ENCODE measurements at regions not wholly inside any gene's neighbourhood (a gene's known extent, or its start where the extent isn't known, plus 50 kb on each side); places are given as distances from the start of the nearest gene placed in this dataset.
A peak's percentile ranks its signal among the peaks of the same experiment; 100 is the strongest.

GRCh38 chr7:114085592-114086501, 167.0 kb upstream of the PPP1R3A start:
- H3K4ac ChIP-seq (ENCODE audit: low read depth, low read length), result no peak overlapping the region
- no peak overlapping the region for H4K12ac ChIP-seq (ENCODE audit: low read depth, low read length)
- no peak overlapping the region for H3K14ac ChIP-seq (ENCODE audit: low read length)
- H3K4me3 ChIP-seq (ENCODE audit: low read depth, low read length), result peak overlapping the region; percentile 75
- H3K36me3 ChIP-seq (ENCODE audit: control insufficient read depth in 1 of 2, insufficient read depth in 2 of 2, low read length in 2 of 2), result no peaks in the 10 kb centered on the region
- H2BK12ac ChIP-seq (ENCODE audit: low read length), result no peak overlapping the region
- no peak overlapping the region for H2BK5ac ChIP-seq (ENCODE audit: low read depth, low read length, poor library complexity)
- H3K18ac ChIP-seq (ENCODE audit: low read length), result no peak overlapping the region
- H2BK120ac ChIP-seq (ENCODE audit: insufficient read depth, low read length, poor library complexity), result no peak overlapping the region
- H3K4me2 ChIP-seq (ENCODE audit: low read length), result peak overlapping the region; percentile 97
- H3K27me3 ChIP-seq (ENCODE audit: insufficient read depth, low read length), result peaks cover 43% of the 10 kb centered on the region
- peak overlapping the region; percentile 35 for H2AFZ ChIP-seq (ENCODE audit: insufficient read depth, low read length, poor library complexity)
- H3K9ac ChIP-seq (ENCODE audit: low read length), result no peak overlapping the region
- peaks cover 4% of the 10 kb centered on the region for H3K9me3 ChIP-seq (ENCODE audit: insufficient read depth, low read depth, low read length)
- H3K27ac ChIP-seq (ENCODE audit: low read depth, low read length), result no peak overlapping the region
- no peak overlapping the region for H4K8ac ChIP-seq (ENCODE audit: low read depth, low read length)
- WGBS (ENCODE audit: extremely low coverage, insufficient coverage, insufficient read length), result no CpG with 5 or more reads among the region's 77 CpGs
- no peak overlapping the region for H2AK5ac ChIP-seq (ENCODE audit: low read length)
- no peaks in the 10 kb centered on the region for H3K79me2 ChIP-seq (ENCODE audit: control insufficient read depth, insufficient read depth, low read length, poor library complexity)
- no peak overlapping the region for H4K91ac ChIP-seq (ENCODE audit: low read depth, low read length)
- peaks cover 15 to 27% of the 10 kb centered on the region in 2 experiments for H3K4me1 ChIP-seq (ENCODE audit: control insufficient read depth in 1 of 2, insufficient read depth in 2 of 2, low read length in 2 of 2)
- peak; percentile 35 to 51 for DNase-seq
- H3K79me1 ChIP-seq (ENCODE audit: low read length), result no peaks in the 10 kb centered on the region
- H3K23ac ChIP-seq (ENCODE audit: low read length), result no peak overlapping the region

- WGBS (ENCODE audit: extremely low coverage, insufficient coverage, insufficient read length), result no CpG with 5 or more reads among the region's 18 CpGs
- Histone ChIP-seq H3K79me2 (ENCODE audit: control insufficient read depth, insufficient read depth, low read length, poor library complexity) (no peaks in the 10 kb centered on the region), H3K36me3 (ENCODE audit: control insufficient read depth in 1 of 2, insufficient read depth in 2 of 2, low read length in 2 of 2) (no peaks in the 10 kb centered on the region), H2BK120ac (ENCODE audit: insufficient read depth, low read length, poor library complexity) (no peak overlapping the region), H3K4me1 (ENCODE audit: control insufficient read depth in 1 of 2, insufficient read depth in 2 of 2, low read length in 2 of 2) (peaks cover 15 to 27% of the 10 kb centered on the region in 2 experiments), H4K12ac (ENCODE audit: low read depth, low read length) (no peak overlapping the region), H2BK5ac (ENCODE audit: low read depth, low read length, poor library complexity) (no peak overlapping the region), H3K4me3 (ENCODE audit: low read depth, low read length) (peak overlapping the region; percentile 59), H3K18ac (ENCODE audit: low read length) (no peak overlapping the region), H3K23ac (ENCODE audit: low read length) (no peak overlapping the region), H4K8ac (ENCODE audit: low read depth, low read length) (no peak overlapping the region), H3K4me2 (ENCODE audit: low read length) (peak overlapping the region; percentile 97), H2BK12ac (ENCODE audit: low read length) (no peak overlapping the region), H4K91ac (ENCODE audit: low read depth, low read length) (no peak overlapping the region), H3K4ac (ENCODE audit: low read depth, low read length) (no peak overlapping the region), H3K27me3 (ENCODE audit: insufficient read depth, low read length) (peaks cover 43% of the 10 kb centered on the region), H3K14ac (ENCODE audit: low read length) (no peak overlapping the region), H2AK5ac (ENCODE audit: low read length) (no peak overlapping the region), H3K9ac (ENCODE audit: low read length) (no peak overlapping the region), H3K9me3 (ENCODE audit: insufficient read depth, low read depth, low read length) (peaks cover 4% of the 10 kb centered on the region), H3K79me1 (ENCODE audit: low read length) (no peaks in the 10 kb centered on the region), H3K27ac (ENCODE audit: low read depth, low read length) (no peak overlapping the region), H2AFZ (ENCODE audit: insufficient read depth, low read length, poor library complexity) (peak overlapping the region; percentile 32)
- no peak for DNase-seq
Observed at GRCh38 chr7:114085313-114085591, 166.4 kb upstream of the PPP1R3A start.

GRCh38 chr7:114084472-114085312, 165.9 kb upstream of the PPP1R3A start:
- no peaks in the 10 kb centered on the region for H3K79me2 ChIP-seq (ENCODE audit: control insufficient read depth, insufficient read depth, low read length, poor library complexity)
- H3K23ac ChIP-seq (ENCODE audit: low read length), result no peak overlapping the region
- peaks cover 43% of the 10 kb centered on the region for H3K27me3 ChIP-seq (ENCODE audit: insufficient read depth, low read length)
- no peak overlapping the region for H2BK5ac ChIP-seq (ENCODE audit: low read depth, low read length, poor library complexity)
- H3K79me1 ChIP-seq (ENCODE audit: low read length), result no peaks in the 10 kb centered on the region
- H3K9ac ChIP-seq (ENCODE audit: low read length), result no peak overlapping the region
- no CpG with 5 or more reads among the region's 64 CpGs for WGBS (ENCODE audit: extremely low coverage, insufficient coverage, insufficient read length)
- H2BK120ac ChIP-seq (ENCODE audit: insufficient read depth, low read length, poor library complexity), result no peak overlapping the region
- peak in 1 of 2 donors; percentile 44 for DNase-seq
- H4K8ac ChIP-seq (ENCODE audit: low read depth, low read length), result no peak overlapping the region
- no peak overlapping the region for H2AK5ac ChIP-seq (ENCODE audit: low read length)
- no peak overlapping the region for H4K12ac ChIP-seq (ENCODE audit: low read depth, low read length)
- H3K4me2 ChIP-seq (ENCODE audit: low read length), result peak overlapping the region; percentile 97
- H2BK12ac ChIP-seq (ENCODE audit: low read length), result no peak overlapping the region
- no peak overlapping the region for H3K27ac ChIP-seq (ENCODE audit: low read depth, low read length)
- H3K14ac ChIP-seq (ENCODE audit: low read length), result no peak overlapping the region
- peak overlapping the region; percentile 59 for H3K4me3 ChIP-seq (ENCODE audit: low read depth, low read length)
- H3K9me3 ChIP-seq (ENCODE audit: insufficient read depth, low read depth, low read length), result peaks cover 4% of the 10 kb centered on the region
- no peak overlapping the region for H3K18ac ChIP-seq (ENCODE audit: low read length)
- peaks cover 15 to 27% of the 10 kb centered on the region in 2 experiments for H3K4me1 ChIP-seq (ENCODE audit: control insufficient read depth in 1 of 2, insufficient read depth in 2 of 2, low read length in 2 of 2)
- peak overlapping the region; percentile 32 for H2AFZ ChIP-seq (ENCODE audit: insufficient read depth, low read length, poor library complexity)
- no peak overlapping the region for H4K91ac ChIP-seq (ENCODE audit: low read depth, low read length)
- no peaks in the 10 kb centered on the region for H3K36me3 ChIP-seq (ENCODE audit: control insufficient read depth in 1 of 2, insufficient read depth in 2 of 2, low read length in 2 of 2)
- no peak overlapping the region for H3K4ac ChIP-seq (ENCODE audit: low read depth, low read length)

- peaks cover 15 to 27% of the 10 kb centered on the region in 2 experiments for H3K4me1 ChIP-seq (ENCODE audit: control insufficient read depth in 1 of 2, insufficient read depth in 2 of 2, low read length in 2 of 2)
- H3K9ac ChIP-seq (ENCODE audit: low read length), result no peak overlapping the region
- H3K27ac ChIP-seq (ENCODE audit: low read depth, low read length), result no peak overlapping the region
- H3K79me2 ChIP-seq (ENCODE audit: control insufficient read depth, insufficient read depth, low read length, poor library complexity), result no peaks in the 10 kb centered on the region
- no peak overlapping the region for H2BK5ac ChIP-seq (ENCODE audit: low read depth, low read length, poor library complexity)
- H4K8ac ChIP-seq (ENCODE audit: low read depth, low read length), result no peak overlapping the region
- H3K18ac ChIP-seq (ENCODE audit: low read length), result no peak overlapping the region
- H3K79me1 ChIP-seq (ENCODE audit: low read length), result no peaks in the 10 kb centered on the region
- WGBS (ENCODE audit: extremely low coverage, insufficient coverage, insufficient read length), result no CpG with 5 or more reads among the region's 11 CpGs
- no peak overlapping the region for H2AFZ ChIP-seq (ENCODE audit: insufficient read depth, low read length, poor library complexity)
- H3K27me3 ChIP-seq (ENCODE audit: insufficient read depth, low read length), result peaks cover 43% of the 10 kb centered on the region
- no peak overlapping the region for H3K4ac ChIP-seq (ENCODE audit: low read depth, low read length)
- peaks cover 4% of the 10 kb centered on the region for H3K9me3 ChIP-seq (ENCODE audit: insufficient read depth, low read depth, low read length)
- H3K14ac ChIP-seq (ENCODE audit: low read length), result no peak overlapping the region
- H4K12ac ChIP-seq (ENCODE audit: low read depth, low read length), result no peak overlapping the region
- no peak for DNase-seq
- H4K91ac ChIP-seq (ENCODE audit: low read depth, low read length), result no peak overlapping the region
- H2BK12ac ChIP-seq (ENCODE audit: low read length), result no peak overlapping the region
- peak overlapping the region; percentile 97 for H3K4me2 ChIP-seq (ENCODE audit: low read length)
- no peak overlapping the region for H3K23ac ChIP-seq (ENCODE audit: low read length)
- H2AK5ac ChIP-seq (ENCODE audit: low read length), result no peak overlapping the region
- no peaks in the 10 kb centered on the region for H3K36me3 ChIP-seq (ENCODE audit: control insufficient read depth in 1 of 2, insufficient read depth in 2 of 2, low read length in 2 of 2)
- no peak overlapping the region for H3K4me3 ChIP-seq (ENCODE audit: low read depth, low read length)
- no peak overlapping the region for H2BK120ac ChIP-seq (ENCODE audit: insufficient read depth, low read length, poor library complexity)
Observed at GRCh38 chr7:114084002-114084471, 165.2 kb upstream of the PPP1R3A start.
